ENCODE measurements at regions not wholly inside any gene's neighbourhood (a gene's known extent, or its start where the extent isn't known, plus 50 kb on each side); places are given as distances from the start of the nearest gene placed in this dataset.
"Not testable (repeated sequence)": the region's sequence is repeated elsewhere in the genome, so short reads cannot be mapped to it uniquely, and the experiment has no call there.

- TF ChIP-seq, protein P1, sequence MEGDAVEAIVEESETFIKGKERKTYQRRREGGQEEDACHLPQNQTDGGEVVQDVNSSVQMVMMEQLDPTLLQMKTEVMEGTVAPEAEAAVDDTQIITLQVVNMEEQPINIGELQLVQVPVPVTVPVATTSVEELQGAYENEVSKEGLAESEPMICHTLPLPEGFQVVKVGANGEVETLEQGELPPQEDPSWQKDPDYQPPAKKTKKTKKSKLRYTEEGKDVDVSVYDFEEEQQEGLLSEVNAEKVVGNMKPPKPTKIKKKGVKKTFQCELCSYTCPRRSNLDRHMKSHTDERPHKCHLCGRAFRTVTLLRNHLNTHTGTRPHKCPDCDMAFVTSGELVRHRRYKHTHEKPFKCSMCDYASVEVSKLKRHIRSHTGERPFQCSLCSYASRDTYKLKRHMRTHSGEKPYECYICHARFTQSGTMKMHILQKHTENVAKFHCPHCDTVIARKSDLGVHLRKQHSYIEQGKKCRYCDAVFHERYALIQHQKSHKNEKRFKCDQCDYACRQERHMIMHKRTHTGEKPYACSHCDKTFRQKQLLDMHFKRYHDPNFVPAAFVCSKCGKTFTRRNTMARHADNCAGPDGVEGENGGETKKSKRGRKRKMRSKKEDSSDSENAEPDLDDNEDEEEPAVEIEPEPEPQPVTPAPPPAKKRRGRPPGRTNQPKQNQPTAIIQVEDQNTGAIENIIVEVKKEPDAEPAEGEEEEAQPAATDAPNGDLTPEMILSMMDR (IDR thresholded peaks at IDR 0.05; ENCODE audit: unreplicated experiment), result no peak
- Mint-ChIP-seq H3K4me1 (ENCODE audit: low read depth, unreplicated experiment) (no peaks in the 10 kb centered on the region), H3K36me3 (ENCODE audit: insufficient read depth, unreplicated experiment) (no peaks in the 10 kb centered on the region)
Measured at GRCh38 chr7:56447864-56448693, 331.9 kb upstream of the NUPR2 start.

GRCh38 chr7:56420528-56420927 is 304.3 kb upstream of the NUPR2 start:
- BruUV-seq (replicated peaks); CTCF ChIA-PET; H3K36me3 Mint-ChIP-seq (ENCODE audit: insufficient read depth, unreplicated experiment); H3K9me3 Mint-ChIP-seq (ENCODE audit: low read depth, unreplicated experiment); H3K27ac Mint-ChIP-seq (ENCODE audit: unreplicated experiment); H3K27me3 Mint-ChIP-seq (ENCODE audit: unreplicated experiment); H3K4me3 Mint-ChIP-seq (ENCODE audit: low read depth, unreplicated experiment); H3K4me1 Mint-ChIP-seq (ENCODE audit: low read depth, unreplicated experiment); DNase-seq; intact Hi-C loops (cut with micrococcal nuclease; ENCODE audit: unreplicated experiment): not testable (repeated sequence)

More at GRCh38 chr7:56447864-56448693, 331.9 kb upstream of the NUPR2 start:
- no peak overlapping the region for H3K4me3 Mint-ChIP-seq (ENCODE audit: low read depth, unreplicated experiment)
- CTCF ChIA-PET, result interaction anchor here (0.6 kb wide), 1 partner anchor 10 kb away, joined by 3 read pairs; no protein-coding TSS in a partner anchor
- no peaks in the 10 kb centered on the region for H3K27me3 Mint-ChIP-seq (ENCODE audit: unreplicated experiment)
- DNase-seq, result no peak
- H3K9me3 Mint-ChIP-seq (ENCODE audit: low read depth, unreplicated experiment), result peaks cover 27% of the 10 kb centered on the region
- no TSS peak for BruUV-seq (replicated peaks)
- no peak overlapping the region for H3K27ac Mint-ChIP-seq (ENCODE audit: unreplicated experiment)
- intact Hi-C loops (cut with micrococcal nuclease; ENCODE audit: unreplicated experiment), result no loop called here

DNA sequence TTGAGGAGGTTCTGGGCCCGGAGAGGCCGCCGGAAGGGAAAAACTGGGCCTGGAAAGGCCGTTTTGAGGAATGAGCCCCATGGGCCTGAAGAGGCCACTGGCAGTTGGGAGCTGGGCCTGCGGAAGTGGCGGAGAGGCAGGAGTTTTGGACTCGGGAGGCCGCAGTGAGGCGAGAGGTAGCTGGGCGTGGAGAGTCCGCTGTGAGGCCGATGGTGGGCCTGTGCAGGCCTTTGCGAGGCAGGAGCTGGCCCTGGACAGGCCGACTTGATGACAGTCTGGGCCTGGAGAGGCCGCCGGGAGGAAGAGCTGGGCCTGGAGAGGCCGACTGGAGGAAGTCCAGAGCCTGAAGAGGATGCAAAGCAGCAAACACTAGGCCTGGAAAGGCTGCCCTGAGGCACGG is 259.0 kb upstream of the NUPR2 start:
- CTCF ChIA-PET, result no interaction called here
- Mint-ChIP-seq H3K27me3 (ENCODE audit: unreplicated experiment) (no peaks in the 10 kb centered on the region), H3K4me3 (ENCODE audit: low read depth, unreplicated experiment) (no peak overlapping the region), H3K36me3 (ENCODE audit: insufficient read depth, unreplicated experiment) (peaks cover 9% of the 10 kb centered on the region), H3K4me1 (ENCODE audit: low read depth, unreplicated experiment) (no peaks in the 10 kb centered on the region), H3K9me3 (ENCODE audit: low read depth, unreplicated experiment) (peaks cover 8% of the 10 kb centered on the region), H3K27ac (ENCODE audit: unreplicated experiment) (no peak overlapping the region)
- no TSS peak for BruUV-seq (replicated peaks)
- DNase-seq, result no peak
- TF ChIP-seq, protein P1 (IDR thresholded peaks at IDR 0.05; ENCODE audit: unreplicated experiment), result no peak
- intact Hi-C loops (cut with micrococcal nuclease; ENCODE audit: unreplicated experiment), result no loop called here

- CTCF ChIA-PET; H3K27me3 Mint-ChIP-seq (ENCODE audit: unreplicated experiment); H3K4me3 Mint-ChIP-seq (ENCODE audit: low read depth, unreplicated experiment): not testable (repeated sequence)
Measured at GRCh38 chr7:56374666-56375065, 258.4 kb upstream of the NUPR2 start.

DNA sequence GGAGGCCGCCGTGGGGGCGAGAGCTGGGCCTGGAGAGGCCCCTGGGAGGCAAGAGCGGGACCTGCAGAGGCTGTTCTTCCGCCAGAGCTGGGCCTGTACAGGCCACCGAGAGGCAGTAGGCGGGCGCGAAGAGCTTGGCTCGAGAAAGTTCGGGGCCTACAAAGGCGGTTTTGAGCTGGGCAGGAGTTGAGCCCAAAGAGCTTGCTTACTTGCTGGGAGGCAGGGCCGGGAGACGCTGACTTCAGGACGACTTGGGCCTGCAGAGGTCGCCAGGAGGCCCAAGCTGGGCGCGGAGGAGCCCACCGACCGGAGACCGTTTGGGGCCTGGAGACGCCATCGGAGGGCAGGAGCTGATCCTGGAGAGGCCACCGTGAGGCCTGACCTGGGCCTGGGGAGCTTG is 257.1 kb upstream of the NUPR2 start:
- H3K4me1 Mint-ChIP-seq (ENCODE audit: low read depth, unreplicated experiment); BruUV-seq (replicated peaks); H3K9me3 Mint-ChIP-seq (ENCODE audit: low read depth, unreplicated experiment); intact Hi-C loops (cut with micrococcal nuclease; ENCODE audit: unreplicated experiment); H3K36me3 Mint-ChIP-seq (ENCODE audit: insufficient read depth, unreplicated experiment); CTCF ChIA-PET; H3K4me3 Mint-ChIP-seq (ENCODE audit: low read depth, unreplicated experiment); H3K27me3 Mint-ChIP-seq (ENCODE audit: unreplicated experiment): not testable (repeated sequence)
- TF ChIP-seq, protein P1 (IDR thresholded peaks at IDR 0.05; ENCODE audit: unreplicated experiment), result peak; percentile 62
- H3K27ac Mint-ChIP-seq (ENCODE audit: unreplicated experiment), result peak overlapping the region; percentile 54
- peak; percentile 85 for DNase-seq

More at GRCh38 chr7:56374666-56375065, 258.4 kb upstream of the NUPR2 start:
- H3K27ac Mint-ChIP-seq (ENCODE audit: unreplicated experiment); H3K36me3 Mint-ChIP-seq (ENCODE audit: insufficient read depth, unreplicated experiment); H3K9me3 Mint-ChIP-seq (ENCODE audit: low read depth, unreplicated experiment); BruUV-seq (replicated peaks); H3K4me1 Mint-ChIP-seq (ENCODE audit: low read depth, unreplicated experiment); intact Hi-C loops (cut with micrococcal nuclease; ENCODE audit: unreplicated experiment); DNase-seq: not testable (repeated sequence)

GRCh38 chr7:56371792-56372191 is 255.6 kb upstream of the NUPR2 start:
- DNase-seq; H3K36me3 Mint-ChIP-seq (ENCODE audit: insufficient read depth, unreplicated experiment); H3K27ac Mint-ChIP-seq (ENCODE audit: unreplicated experiment); H3K27me3 Mint-ChIP-seq (ENCODE audit: unreplicated experiment); BruUV-seq (replicated peaks); H3K4me1 Mint-ChIP-seq (ENCODE audit: low read depth, unreplicated experiment); H3K4me3 Mint-ChIP-seq (ENCODE audit: low read depth, unreplicated experiment); H3K9me3 Mint-ChIP-seq (ENCODE audit: low read depth, unreplicated experiment); CTCF ChIA-PET; intact Hi-C loops (cut with micrococcal nuclease; ENCODE audit: unreplicated experiment): not testable (repeated sequence)

DNA sequence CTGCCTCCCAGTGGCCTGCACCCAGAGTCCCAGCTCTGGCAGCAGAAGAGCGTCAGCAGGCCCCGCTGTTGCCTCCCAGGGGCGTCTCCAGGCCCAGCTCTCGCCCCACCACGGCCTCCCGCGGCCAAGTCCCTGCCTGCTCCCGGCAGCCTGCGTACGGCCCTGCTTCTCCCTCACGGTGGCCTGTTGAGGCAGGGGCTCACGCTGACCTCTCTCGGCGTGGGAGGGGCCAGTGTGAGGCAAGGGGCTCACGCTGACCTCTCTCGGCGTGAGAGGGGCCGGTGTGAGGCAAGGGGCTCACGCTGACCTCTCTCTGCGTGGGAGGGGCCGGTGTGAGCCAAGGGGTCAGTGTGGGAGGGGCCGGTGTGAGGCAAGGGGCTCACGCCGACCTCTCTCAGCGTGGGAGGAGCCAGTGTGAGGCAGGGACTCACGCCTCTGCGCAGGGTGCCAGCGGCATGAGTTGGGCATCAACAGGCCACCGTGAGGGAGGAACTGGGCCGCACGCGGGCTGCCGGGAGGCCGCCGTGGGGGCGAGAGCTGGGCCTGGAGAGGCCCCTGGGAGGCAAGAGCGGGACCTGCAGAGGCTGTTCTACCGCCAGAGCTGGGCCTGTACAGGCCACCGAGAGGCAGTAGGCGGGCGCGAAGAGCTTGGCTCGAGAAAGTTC is 254.1 kb upstream of the NUPR2 start:
- H3K27ac Mint-ChIP-seq (ENCODE audit: unreplicated experiment); H3K4me3 Mint-ChIP-seq (ENCODE audit: low read depth, unreplicated experiment); CTCF ChIA-PET; H3K9me3 Mint-ChIP-seq (ENCODE audit: low read depth, unreplicated experiment); H3K36me3 Mint-ChIP-seq (ENCODE audit: insufficient read depth, unreplicated experiment); H3K4me1 Mint-ChIP-seq (ENCODE audit: low read depth, unreplicated experiment); BruUV-seq (replicated peaks); intact Hi-C loops (cut with micrococcal nuclease; ENCODE audit: unreplicated experiment); DNase-seq; H3K27me3 Mint-ChIP-seq (ENCODE audit: unreplicated experiment): not testable (repeated sequence)
